ENCODE measurements at regions not wholly inside any gene's neighbourhood (a gene's known extent, or its start where the extent isn't known, plus 50 kb on each side); places are given as distances from the start of the nearest gene placed in this dataset.

- TF ChIP-seq POLR2AphosphoS5 (IDR thresholded peaks at IDR 0.05; ENCODE audit: low read depth, low read length) = no peak
- TF ChIP-seq POLR2A (IDR thresholded peaks at IDR 0.05; ENCODE audit: low read depth, low read length) = no peak
Observed at GRCh38 chr13:54513254-54513653, 1484.6 kb downstream of the OLFM4 start.
